Stimulated activated naive CD8-positive, alpha-beta T cell treated with anti-CD3 and anti-CD28 coated beads, Interleukin-15, Interleukin-2, amounts not matched to agents 100 ng/mL and 50 ng/mL, for 24 hours (primary cell): ENCODE measurements at regions not wholly inside any gene's neighbourhood (a gene's known extent, or its start where the extent isn't known, plus 50 kb on each side); places are given as distances from the start of the nearest gene placed in this dataset.
"Not testable (repeated sequence)": the region's sequence is repeated elsewhere in the genome, so short reads cannot be mapped to it uniquely, and the experiment has no call there.

Experiments used
- H3K27ac Mint-ChIP-seq: one replicate; pipeline ENCODE4 v1.8.0; 2021; ENCODE audit warnings: mild to moderate bottlenecking, mixed read lengths
- H3K27me3 Mint-ChIP-seq: one replicate; pipeline ENCODE4 v1.8.0; 2021; ENCODE audit warnings: mixed read lengths
- H3K36me3 Mint-ChIP-seq: one replicate; pipeline ENCODE4 v1.8.0; 2021; ENCODE audit warnings: low read depth, mixed read lengths
- H3K4me1 Mint-ChIP-seq: one replicate; pipeline ENCODE4 v1.8.0; 2021; ENCODE audit warnings: low read depth, mixed read lengths
- H3K4me3 Mint-ChIP-seq: one replicate; pipeline ENCODE4 v1.8.0; 2021; ENCODE audit warnings: mild to moderate bottlenecking, mixed read lengths
- H3K9me3 Mint-ChIP-seq: one replicate; pipeline ENCODE4 v1.8.0; 2021; ENCODE audit warnings: mixed read lengths

DNA sequence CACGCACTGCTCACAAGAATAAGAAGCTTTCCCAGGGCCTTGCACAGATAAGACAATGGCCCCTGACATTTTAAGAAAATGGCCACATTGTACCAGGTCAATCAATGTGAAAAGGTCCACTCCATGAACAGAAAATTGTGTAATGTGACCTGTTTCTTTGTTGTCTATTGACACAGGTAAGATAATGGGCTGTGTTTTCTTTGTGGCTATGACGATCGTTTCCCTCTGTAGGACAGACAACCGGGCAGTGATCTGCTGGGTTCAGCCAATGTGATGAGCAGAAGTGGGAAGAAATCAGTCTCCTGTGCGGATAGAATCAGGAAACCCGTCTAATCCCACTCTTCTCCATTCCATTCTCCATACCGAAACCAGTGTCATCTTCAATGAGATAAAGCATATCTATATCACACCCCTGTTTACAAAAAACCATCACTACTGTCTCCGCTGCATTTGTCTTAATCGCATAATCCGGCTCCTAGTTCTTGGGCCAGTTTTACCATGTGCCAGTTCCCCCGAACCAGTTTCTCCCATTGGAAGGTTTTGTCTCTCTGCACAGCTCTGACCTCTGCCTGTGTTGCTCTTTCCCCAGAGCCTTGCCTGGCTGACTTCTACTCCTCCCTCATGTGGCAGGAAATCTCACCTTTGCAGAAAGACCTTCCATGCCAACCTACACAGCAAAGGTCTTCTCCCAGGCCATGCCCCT is 66.9 kb upstream of the ATF7IP2 start:
- H3K27me3 Mint-ChIP-seq, result no peaks in the 10 kb centered on the region
- peaks cover 9% of the 10 kb centered on the region for H3K4me1 Mint-ChIP-seq
- H3K27ac Mint-ChIP-seq, result no peak overlapping the region
- no peak overlapping the region for H3K4me3 Mint-ChIP-seq
- no peaks in the 10 kb centered on the region for H3K9me3 Mint-ChIP-seq
- H3K36me3 Mint-ChIP-seq, result no peaks in the 10 kb centered on the region

DNA sequence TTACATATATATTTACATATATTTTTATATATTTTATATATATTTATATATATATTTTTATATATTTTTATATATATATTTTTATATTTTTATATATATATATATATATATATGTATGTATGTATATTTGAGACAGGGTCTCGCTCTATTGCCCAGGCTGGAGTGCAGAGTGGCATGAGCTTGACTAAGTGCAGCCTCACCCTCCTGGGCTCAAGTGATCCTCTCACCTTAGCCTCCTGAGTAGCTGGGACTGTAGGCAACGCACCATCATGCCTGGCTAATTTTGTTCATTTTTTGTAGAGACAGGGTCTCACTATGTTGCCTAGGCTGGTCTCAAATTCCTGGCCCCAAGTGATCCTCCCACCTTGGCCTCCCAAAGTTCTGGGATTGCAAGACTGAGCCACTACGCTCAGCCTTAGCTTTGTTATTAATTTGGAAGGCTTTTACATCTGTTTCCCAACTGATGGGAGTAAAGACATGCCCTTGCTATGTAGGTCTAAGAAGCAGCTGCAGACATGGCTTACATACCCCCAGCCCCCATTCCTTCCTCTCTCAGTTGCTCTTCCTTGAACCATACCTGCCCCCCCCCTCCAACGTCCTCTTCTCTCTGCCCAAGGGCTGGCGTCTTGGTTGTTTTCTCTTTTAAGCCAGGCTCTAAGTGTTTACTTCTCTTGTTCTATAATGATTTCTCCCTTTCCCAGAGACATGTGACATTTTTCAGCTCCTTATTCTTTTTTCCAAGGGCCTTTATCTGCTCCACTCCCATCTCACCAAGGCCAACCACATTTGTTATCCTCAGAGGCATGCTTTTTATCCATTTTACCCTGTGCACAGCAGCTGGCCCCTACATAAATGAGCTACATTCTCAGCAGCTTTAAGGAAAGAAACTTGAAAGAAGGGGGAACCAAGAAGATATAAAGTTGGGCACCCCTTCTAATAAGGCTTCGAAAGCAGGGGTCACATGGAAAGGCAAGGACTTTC is 64.2 kb upstream of the ATF7IP2 start:
- no peak overlapping the region for H3K4me3 Mint-ChIP-seq

DNA sequence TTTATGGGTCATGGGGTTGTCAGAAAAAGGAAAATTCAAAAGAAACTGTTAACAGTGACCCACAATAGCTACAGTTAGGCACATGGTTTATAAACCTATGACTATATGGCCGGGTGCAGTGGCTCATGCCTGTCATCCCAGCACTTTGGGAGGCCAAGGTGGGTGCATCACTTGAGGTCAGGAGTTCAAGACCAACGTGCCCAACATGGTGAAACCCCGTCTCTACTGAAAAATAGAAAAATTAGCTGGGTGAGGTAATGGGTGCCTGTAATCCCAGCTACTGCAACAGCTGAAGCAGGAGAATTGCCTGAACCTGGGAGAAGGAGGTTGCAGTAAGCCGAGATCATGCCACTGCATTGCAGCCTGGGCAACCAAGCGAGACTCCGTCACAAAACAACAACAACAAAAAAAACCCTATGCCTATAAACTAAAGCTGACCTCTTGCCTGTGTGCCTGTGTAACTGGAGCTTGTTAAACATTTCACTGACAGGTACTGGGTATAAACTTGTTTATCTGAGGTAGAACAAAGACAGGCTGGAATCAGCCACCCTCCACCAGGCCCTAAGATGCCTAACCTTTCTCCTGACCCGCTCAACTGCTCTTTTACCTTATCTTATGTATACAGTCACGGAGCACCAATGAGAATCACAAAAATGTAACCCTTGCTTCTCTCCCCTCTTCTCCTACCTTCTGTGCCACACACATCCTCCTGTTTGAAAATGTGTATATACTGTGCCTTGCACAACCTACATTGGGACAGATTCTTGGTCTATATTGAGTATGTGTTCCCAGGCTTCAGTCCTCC is 62.9 kb upstream of the ATF7IP2 start:
- Mint-ChIP-seq H3K36me3 (peaks cover 8% of the 10 kb centered on the region), H3K27ac (no peak overlapping the region)

More for the DNA sequence above, 64.2 kb upstream of the ATF7IP2 start:
- no peaks in the 10 kb centered on the region for H3K4me1 Mint-ChIP-seq
- peaks cover 5% of the 10 kb centered on the region for H3K36me3 Mint-ChIP-seq
- H3K9me3 Mint-ChIP-seq, result peaks cover 9% of the 10 kb centered on the region
- H3K27me3 Mint-ChIP-seq, result no peaks in the 10 kb centered on the region
- H3K27ac Mint-ChIP-seq, result no peak overlapping the region

DNA sequence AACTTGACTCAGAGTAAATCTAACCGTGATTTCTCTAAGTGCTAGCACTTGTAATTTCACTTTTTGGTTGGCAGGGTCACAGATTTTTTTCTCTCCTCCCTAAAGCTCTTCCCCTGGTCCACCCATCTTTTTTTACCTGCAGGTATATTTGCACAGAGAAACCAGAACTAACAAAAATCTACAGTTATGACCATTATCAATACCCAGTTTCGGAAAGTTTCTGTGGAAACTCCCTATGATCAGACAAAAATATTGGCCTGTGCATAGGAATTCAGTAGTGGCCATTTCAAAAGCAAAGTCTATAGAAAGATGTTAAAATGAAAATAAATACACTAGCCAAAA is 62.4 kb upstream of the ATF7IP2 start:
- H3K27ac Mint-ChIP-seq, result no peak overlapping the region

More for the DNA sequence above, 62.9 kb upstream of the ATF7IP2 start:
- no peaks in the 10 kb centered on the region for H3K4me1 Mint-ChIP-seq
- no peak overlapping the region for H3K4me3 Mint-ChIP-seq
- peaks cover 13% of the 10 kb centered on the region for H3K9me3 Mint-ChIP-seq
- no peaks in the 10 kb centered on the region for H3K27me3 Mint-ChIP-seq

DNA sequence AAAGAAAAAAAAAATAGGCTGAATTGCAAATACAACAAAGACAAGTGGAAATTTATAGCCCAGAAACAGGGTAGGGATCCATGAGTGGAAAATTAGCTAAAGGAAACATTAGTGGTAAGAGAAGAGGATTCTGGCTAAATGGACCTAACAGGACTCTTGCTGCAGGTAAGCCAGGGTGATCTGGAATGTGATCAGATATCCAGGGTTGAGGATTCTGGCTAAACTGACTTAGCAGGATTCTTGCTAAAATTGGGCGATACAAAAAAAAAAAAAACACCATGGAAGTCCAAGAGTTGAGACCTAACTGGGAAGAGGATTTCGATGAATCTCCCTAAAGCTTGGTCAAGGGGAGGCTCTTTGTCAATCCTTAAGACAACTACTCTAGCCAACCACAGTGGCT is 61.7 kb upstream of the ATF7IP2 start:
- H3K4me1 Mint-ChIP-seq, result peaks cover 4% of the 10 kb centered on the region
- H3K27me3 Mint-ChIP-seq, result no peaks in the 10 kb centered on the region
- H3K36me3 Mint-ChIP-seq, result peaks cover 12% of the 10 kb centered on the region
- H3K9me3 Mint-ChIP-seq, result peaks cover 13% of the 10 kb centered on the region
- no peak overlapping the region for H3K4me3 Mint-ChIP-seq
- H3K27ac Mint-ChIP-seq, result no peak overlapping the region

More for the DNA sequence above, 62.4 kb upstream of the ATF7IP2 start:
- Mint-ChIP-seq H3K4me3 (no peak overlapping the region), H3K9me3 (peaks cover 13% of the 10 kb centered on the region), H3K36me3 (peaks cover 11% of the 10 kb centered on the region), H3K27me3 (no peaks in the 10 kb centered on the region), H3K4me1 (peaks cover 3% of the 10 kb centered on the region)

DNA sequence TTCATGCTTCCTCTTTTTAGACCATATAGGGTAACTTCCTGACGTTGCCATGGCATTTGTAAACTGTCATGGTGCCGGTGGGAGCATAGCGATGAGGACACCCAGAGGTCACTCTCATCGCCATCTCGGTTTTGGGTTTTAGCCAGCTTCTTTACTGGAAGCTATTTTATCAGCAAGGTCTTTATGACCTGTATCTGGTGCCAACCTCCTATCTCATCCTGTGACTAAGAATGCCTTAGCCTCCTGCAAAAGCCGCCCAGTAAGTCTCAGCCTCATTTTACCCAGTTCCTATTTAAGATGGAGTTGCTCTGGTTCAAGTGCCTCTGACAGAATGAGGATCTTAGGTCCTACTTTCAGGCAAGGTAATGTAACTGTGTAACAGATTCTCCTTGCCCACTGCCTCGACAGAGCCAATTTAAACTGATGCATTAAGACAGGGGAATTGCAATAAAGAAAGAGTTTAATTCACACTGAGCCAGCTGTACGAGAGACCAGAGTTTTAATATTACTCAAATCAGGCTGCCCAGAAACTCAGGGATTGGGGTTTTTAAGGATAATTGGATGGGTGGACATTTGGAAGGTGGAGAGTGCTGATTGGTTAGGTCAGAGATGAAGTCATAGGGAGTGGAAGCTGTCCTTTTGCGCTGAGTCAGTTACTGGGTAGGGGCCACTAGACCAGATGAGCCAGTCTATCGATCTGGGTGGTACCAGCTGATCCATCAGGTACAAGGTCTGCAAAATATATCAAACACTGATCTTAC is 59.9 kb upstream of the ATF7IP2 start:
- Mint-ChIP-seq H3K27ac (no peak overlapping the region), H3K27me3 (no peaks in the 10 kb centered on the region), H3K9me3 (peaks cover 13% of the 10 kb centered on the region), H3K4me1 (peaks cover 20% of the 10 kb centered on the region), H3K36me3 (peaks cover 12% of the 10 kb centered on the region), H3K4me3 (no peak overlapping the region)

DNA sequence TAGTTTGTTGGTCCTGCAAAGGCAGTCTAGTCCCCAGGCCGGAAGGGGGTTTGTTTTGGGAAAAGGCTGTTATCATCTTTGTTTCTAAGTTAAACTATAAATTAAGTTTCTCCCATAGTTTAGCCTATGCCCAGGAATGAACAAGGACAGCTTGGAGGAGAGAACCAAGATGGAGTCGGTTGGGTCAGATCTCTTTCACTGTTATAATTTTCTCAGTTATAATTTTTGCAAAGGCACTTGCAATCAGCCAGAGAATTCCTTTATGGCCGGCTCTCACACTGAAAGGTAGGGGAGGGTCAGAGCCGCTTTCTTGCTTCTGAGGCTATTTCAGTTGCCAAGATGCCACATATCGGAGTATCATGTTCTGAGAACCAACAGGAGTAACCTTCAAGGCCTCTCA is 59.2 kb upstream of the ATF7IP2 start:
- H3K4me1 Mint-ChIP-seq, result peaks cover 22% of the 10 kb centered on the region
- no peaks in the 10 kb centered on the region for H3K27me3 Mint-ChIP-seq
- peaks cover 12% of the 10 kb centered on the region for H3K36me3 Mint-ChIP-seq
- H3K27ac Mint-ChIP-seq, result no peak overlapping the region
- H3K9me3 Mint-ChIP-seq, result peaks cover 13% of the 10 kb centered on the region
- H3K4me3 Mint-ChIP-seq, result no peak overlapping the region

DNA sequence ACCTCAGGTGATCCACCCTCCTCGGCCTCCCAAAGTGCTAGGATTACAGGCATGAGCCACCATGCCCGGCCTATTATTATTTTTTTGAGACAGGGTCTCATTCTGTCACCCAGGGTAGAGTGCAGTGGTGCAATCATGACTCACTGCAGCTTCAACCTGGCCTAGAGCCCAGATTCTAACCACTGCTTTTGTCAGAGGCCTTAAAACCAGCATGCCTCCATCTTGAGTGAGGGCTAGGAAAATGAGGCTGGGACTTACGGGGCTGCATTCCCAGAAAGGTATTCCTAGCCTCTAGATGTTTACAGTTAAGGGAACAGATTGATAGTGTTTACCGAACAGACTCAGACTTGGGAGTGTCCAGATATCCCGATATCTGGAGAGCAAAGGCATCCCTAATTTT is 57.6 kb upstream of the ATF7IP2 start:
- not testable (repeated sequence) for H3K27ac Mint-ChIP-seq, H3K27me3 Mint-ChIP-seq
- Mint-ChIP-seq H3K4me3 (peak overlapping the region; percentile 43), H3K4me1 (peaks cover 35% of the 10 kb centered on the region), H3K36me3 (peaks cover 12% of the 10 kb centered on the region), H3K9me3 (peaks cover 13% of the 10 kb centered on the region)

DNA sequence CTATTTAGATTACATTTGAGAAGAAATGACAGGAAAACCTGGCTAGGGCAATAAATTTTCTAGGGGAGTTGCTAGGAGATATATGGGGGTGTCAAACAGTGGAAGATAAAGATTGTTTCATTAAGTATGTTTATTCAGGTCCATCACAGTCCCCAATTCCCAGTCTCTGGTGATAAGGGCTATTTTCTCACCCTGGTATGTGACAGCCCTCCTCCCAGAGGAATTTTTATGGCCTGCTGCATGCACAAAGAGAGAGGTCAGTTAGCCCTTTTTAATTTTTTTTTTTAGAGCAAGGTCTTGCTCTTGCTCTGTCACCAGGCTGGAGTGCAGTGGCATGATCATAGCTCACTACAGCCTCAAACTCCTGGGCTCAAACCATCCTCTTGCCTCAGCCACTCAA is 53.6 kb upstream of the ATF7IP2 start:
- H3K27ac Mint-ChIP-seq, result no peak overlapping the region
- H3K4me1 Mint-ChIP-seq, result peaks cover 52% of the 10 kb centered on the region
- H3K9me3 Mint-ChIP-seq, result peaks cover 4% of the 10 kb centered on the region
- H3K36me3 Mint-ChIP-seq, result peaks cover 7% of the 10 kb centered on the region
- no peak overlapping the region for H3K4me3 Mint-ChIP-seq
- no peaks in the 10 kb centered on the region for H3K27me3 Mint-ChIP-seq

DNA sequence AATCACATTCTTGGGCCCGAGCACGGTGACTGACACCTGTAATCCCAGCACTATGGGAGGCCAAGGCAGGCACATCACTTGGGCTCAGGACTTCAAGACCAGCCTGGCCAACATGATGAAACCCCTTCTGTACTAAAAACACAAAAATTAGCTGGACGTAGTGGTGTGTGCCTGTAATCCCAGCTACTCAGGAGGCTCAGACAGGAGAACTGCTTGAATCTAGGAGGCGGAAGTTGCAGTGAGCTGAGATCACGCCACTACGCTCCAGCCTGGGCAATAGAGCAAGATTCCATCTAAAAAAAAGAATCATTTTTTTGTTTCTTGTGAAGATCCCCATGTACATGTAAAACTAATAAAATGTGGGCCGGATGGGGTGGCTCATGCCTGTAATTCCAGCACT is 53.1 kb upstream of the ATF7IP2 start:
- Mint-ChIP-seq H3K27me3 (no peaks in the 10 kb centered on the region), H3K36me3 (peaks cover 4% of the 10 kb centered on the region), H3K4me3 (no peak overlapping the region), H3K4me1 (peaks cover 52% of the 10 kb centered on the region), H3K9me3 (peaks cover under 1% of the 10 kb centered on the region), H3K27ac (no peak overlapping the region)

DNA sequence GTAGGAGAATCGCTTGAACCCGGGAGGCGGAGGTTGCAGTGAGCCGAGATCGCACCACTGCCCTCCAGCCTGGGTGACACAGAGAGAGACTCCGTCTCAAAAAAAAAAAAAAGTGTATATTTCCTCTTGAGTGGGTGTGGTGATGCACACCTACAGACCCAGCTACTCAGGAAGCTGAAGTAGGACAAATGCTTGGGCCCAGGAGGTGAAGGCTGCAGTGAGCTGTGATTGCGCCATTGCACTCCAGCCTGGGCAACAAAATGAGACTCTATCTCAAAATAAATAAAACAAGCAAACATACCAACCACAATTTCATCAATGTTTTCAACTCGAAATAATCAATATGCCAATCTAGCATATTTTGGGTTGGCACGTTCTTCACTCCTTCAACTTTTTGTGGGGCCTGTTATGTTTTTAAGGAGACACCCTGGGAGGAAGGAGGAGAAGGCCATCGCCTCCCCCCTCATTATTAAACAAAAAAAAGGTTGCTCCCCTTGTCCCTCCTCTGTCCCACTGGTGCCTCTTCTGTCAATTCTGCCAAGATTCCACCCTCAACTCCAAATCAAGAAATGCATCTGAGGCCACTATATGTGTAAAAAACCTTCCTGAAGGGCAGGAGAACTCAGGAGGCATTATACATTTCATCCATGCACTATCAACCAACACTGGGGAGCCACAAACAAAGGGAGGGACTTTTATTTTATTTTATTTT is 52.4 kb upstream of the ATF7IP2 start:
- peaks cover 49% of the 10 kb centered on the region for H3K4me1 Mint-ChIP-seq

DNA sequence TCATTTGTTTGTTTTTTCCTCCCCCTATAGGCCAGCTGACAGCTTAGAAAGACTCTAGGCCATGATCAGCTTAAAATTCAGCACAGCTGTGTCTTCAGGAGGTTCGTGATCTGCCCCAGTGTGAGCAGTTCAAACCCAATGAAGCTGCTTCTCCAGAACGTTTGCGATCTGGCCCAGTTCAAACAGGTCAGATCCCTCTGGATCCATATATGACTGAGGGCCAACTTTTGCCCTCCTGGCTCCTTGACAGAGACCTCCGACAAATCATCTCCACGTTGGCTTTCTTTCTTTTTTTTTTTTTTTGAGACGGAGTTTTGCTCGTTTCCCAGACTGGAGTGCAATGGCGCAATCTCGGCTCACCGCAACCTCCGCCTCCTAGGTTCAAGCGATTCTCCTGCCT is 50.2 kb upstream of the ATF7IP2 start:
- Mint-ChIP-seq H3K4me1 (peaks cover 39% of the 10 kb centered on the region), H3K36me3 (peaks cover 6% of the 10 kb centered on the region), H3K9me3 (peaks cover 13% of the 10 kb centered on the region), H3K27ac (no peak overlapping the region), H3K27me3 (no peaks in the 10 kb centered on the region), H3K4me3 (no peak overlapping the region)

More for the DNA sequence above, 52.4 kb upstream of the ATF7IP2 start:
- H3K9me3 Mint-ChIP-seq, result no peaks in the 10 kb centered on the region
- peaks cover under 1% of the 10 kb centered on the region for H3K36me3 Mint-ChIP-seq
- no peak overlapping the region for H3K27ac Mint-ChIP-seq
- no peaks in the 10 kb centered on the region for H3K27me3 Mint-ChIP-seq
- H3K4me3 Mint-ChIP-seq, result no peak overlapping the region
